ENCODE measurements at regions not wholly inside any gene's neighbourhood (a gene's known extent, or its start where the extent isn't known, plus 50 kb on each side); places are given as distances from the start of the nearest gene placed in this dataset.
A peak's percentile ranks its signal among the peaks of the same experiment; 100 is the strongest.

DNA sequence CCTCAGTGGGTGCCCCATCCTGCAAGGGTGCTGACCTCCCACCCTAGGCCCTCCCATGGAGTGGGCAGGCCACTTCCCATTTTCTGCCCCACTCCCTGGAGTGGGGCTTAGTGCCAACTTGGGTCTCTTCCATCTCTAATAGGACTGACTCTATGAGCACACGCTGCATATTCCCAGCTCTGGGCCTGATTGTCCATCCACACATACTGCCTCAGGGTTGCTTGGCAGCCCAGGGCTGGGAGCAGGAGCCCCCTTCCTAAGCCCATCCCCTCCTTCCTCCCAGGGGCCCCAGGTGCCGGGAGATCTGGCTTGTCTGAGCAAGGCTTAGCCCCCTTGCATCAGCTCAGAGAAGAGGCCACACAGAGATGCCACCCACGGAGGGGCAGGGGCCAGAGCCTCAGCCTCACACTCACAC lies 55.1 kb downstream of the PJA1 start:
- DNase-seq (ENCODE audit: low spot score): no peak

DNA sequence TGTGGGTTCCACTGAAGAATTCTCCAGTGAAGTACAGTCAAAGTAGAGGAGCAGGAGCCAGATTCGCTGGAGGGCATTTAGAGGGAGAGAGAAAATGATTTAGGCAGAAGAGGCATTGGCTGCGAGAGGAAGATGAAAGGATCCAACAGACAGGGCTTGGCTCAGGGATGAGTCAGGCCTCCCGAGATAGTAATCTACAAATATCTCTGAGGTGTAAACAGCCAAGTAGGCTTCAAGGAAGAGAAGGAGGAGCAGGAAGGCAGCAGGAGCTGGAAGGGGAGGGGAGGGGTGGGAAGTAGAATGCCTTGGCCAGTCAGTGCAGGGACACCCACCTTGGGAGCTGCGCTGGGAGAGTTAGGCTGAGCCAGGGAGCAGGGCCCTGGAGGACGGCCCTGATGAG lies 55.5 kb downstream of the PJA1 start:
- no peak for DNase-seq (ENCODE audit: low spot score)

DNA sequence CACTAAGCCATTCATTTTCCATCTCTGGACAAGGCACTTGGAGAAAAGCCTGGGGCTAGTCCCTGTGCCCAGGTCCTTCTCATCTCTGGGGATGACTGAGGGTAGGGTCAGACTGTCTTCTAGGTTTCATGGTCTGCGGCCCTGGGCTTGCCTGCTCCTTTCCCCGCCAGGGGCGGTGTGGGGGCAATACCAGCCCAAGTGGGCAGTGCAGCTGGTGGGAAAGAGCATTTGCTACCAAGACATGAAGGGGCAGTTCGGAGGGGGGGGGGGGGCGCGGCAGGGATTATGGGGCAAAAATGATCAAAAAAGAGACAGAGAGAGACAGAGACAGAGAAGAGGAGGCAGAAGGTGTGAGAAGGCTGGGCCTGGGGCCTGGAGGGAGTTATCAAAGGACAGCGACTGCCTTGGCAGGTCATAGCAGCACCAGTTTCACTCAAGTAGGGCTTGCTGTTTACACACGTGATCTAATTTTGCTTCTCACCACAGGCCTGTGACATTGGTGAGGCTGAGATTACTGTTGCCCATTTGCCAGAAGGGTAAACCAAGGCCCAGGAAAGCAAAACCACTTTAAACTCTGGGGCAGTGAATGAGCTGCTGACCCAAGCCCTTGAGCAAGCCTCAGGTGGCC lies 56.1 kb downstream of the PJA1 start:
- DNase-seq (ENCODE audit: low spot score): no peak

DNA sequence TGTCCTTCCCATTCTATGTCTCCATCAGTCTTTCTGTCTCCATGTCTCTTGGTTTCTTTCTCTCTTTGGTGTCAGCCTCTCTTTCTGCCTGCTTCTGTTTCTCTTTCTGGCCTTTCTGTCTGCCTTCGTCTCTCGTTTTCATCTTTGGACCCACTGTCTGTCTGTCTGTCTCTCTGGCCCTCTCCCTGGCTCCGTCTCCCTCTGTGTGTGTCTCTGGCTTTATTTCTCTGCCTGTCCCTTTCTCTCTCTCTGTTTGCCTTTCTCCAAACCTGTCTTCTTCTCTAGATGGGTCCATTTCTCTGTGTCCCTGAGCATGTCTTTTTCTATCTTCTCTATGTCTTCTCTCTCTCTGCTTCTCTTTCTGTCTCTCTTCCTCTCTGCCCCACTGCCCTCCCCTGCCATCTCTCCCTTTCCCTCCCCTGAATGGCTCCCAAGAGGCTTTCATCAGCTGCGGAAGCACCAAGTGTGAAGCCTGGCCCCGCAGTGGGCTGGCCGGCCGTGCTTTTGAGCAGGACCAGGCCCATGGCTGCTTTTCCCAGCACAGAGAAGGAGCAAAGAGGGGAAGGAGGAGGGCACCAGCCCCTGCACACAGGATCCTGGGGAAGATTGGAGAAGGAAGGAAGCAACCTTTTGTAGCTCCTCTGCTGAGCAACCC lies 57.4 kb downstream of the PJA1 start:
- DNase-seq (ENCODE audit: low spot score): no peak

DNA sequence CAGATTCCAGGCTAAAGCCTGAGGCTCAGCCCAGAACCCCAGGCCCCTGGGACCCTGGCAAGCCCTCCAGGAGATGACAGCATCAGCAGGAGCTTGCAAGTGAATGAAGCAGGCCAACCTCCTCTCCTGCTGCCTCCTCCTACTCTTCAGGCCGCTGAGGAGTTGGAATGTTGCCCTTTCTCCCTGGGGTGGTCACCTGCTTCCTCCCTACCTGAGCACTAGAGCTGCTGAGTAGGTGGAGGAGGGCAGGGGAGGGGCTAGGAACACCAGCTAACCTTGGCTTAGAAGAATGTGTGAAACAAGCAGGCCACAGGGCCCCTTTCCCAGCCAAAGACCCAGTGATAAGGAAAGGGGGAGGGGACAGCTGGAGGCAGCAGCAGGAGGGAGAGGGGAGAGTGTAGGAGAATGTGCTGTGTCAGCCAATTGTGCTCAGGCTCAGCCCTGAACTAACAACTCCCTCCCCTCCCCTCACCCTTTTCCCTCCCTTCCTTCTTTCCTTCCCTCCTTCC lies 58.0 kb downstream of the PJA1 start:
- no peak for DNase-seq (ENCODE audit: low spot score)

DNA sequence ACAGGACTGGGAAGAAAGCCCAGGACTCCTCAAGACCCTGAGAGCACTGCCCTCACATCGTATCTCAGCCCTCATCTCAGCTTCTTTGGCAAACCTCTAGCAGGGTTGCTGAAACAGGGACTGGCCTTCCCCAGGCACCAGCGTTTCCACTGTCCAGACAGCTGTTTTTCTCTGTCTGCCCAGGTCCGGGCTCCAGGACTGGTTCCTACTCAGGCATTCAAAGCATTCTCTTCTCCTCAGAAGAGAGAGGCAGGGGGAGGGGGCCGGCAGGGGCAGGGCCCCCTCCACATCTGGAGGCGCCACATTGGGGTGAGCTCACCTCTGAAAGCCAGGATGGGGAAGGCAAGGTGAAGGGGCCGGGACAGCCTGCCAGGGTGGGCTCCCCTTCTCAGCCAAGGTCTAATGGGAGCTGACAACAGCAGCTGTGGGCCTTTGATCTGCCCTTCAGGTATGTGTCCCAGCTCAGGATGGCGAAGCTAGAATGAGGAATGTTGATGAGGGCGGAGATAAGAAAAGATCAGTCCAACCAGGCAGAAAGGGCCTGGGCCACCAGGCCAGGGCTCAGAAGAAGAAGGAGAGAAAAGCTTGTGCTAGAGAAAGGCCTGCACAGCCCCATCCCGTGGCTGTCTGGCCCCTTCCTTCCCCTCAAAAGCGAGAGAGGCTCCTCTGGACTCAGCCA lies 60.4 kb downstream of the PJA1 start:
- DNase-seq (ENCODE audit: low spot score): no peak

DNA sequence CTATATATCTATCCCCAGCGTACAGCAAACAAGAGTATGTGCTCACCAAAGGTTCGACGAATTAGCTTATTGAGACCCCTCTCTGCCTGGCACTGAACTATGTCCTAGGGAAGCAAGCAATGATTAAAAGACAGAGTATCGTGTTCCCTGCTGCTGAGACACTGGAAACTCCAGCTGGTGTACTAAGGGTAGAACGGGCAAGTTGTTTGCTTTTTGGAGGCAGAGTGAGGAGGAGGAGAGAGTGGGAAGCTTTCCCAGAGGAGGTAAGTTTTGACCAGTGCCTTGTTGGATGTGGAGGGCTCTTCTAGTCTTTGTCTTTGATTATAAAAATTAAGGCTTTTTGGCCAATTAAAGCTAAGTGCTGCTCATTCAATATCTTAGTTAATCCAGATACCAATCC lies 61.7 kb downstream of the PJA1 start:
- no peak for DNase-seq (ENCODE audit: low spot score)

DNA sequence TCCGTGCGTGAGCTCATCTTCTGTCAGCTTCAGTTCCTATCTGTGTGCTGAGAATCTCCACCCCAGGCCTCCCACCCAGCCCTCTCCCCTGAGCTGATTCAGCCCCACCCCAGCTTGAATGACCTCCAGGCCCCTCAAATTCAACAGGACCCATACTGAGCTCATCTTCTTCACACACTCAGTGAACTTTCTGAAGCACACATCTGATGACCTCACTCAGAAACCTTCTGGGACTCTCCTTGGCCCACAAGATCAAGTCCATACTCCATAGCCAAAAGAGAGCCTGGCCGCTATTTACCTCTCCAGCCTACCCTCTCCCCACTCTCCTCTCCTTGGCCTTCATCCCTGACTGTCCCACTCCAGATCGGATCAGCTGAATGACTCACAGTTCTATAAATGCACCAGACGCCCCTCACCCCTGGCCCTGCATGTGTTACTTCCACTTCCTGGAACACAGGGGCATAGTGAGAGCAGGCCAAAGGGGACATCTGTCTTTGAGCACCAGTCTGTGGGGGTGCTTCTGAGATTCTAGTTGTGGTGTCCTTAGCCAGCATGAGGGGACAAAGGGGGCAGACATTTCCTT lies 62.5 kb downstream of the PJA1 start:
- no peak for DNase-seq (ENCODE audit: low spot score)

DNA sequence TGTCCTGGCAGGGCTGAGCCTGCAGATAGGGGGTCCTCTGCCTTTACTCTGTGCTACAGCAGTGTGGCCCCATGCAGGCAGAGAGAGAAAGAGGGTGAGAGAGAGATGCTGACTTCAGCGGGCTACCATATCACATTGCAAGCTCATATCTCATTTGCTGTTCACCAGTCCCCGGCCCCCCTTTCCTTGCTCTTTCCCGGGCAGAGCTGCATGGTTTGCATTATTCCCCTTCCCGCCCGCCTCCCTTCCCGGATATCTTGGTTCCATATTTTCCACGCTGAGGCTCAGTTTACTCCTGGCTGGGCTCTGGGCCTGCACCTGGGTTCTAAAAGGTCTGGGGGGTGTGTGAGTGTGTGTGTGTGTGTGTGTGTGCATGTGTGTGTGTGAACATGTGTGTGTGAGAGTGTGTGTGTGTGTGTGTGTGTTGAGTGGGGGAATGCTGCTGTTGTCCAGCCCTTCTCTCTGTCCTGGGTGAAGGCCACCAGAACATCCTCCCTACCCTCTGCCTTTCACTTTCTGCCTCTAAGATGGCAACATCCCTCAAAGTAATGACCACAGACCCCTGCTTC lies 63.5 kb downstream of the PJA1 start:
- DNase-seq (ENCODE audit: low spot score): no peak

DNA sequence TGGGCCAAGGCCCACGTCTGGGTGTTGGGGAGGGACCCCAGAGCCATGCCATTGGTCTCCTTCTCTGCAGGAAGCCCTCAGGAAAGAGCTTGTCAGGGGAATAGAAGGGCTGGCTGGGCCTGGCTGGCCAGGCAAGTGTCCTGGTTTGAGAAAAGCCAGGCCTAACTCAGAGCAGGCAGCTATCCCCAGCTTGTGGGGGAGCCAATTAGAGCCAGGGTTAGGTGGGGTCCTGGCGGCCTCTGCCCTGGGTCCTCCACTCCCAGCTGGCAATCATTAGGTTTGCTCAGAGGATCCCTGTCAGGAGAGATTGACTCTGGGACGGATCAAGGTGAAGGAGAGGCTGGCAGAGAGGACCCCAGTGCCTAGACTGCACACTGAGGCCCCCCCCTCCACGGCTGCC lies 64.8 kb downstream of the PJA1 start:
- no peak for DNase-seq (ENCODE audit: low spot score)

DNA sequence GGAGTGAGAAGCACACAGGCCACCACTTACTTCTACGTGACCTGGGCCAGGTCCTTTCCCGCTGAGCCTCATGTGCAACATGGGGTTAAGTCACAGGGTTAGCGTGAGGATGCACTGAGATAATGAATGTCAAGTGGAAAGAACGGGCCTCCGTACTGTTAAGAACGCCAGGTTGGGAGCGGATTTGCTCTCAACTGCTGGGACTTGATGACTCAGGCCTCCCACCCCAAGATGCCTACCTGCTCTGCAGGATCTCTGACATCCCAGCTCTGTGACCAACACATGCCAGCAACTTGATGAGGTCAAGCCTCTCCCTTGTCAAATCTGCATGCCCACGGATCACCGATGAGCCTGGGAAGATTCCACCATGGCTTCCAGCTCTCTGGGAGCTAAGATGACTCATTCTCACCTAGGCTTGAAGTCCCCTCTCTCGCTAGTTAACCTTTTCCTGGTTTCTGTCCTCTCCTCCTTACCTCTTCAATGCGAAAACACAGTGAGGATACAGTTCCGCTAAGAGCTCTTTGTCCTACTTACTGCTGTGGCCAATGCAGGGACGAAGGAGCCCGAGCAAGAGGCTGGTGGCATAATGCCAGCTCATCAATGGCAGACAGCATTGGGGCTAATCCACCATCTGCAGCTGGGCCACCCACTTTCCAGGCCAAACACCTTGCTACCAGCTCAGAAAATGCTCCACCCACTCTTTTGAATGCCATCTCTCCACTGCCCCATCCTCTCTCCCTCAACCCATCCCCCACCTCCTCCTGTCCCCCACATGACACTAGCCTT lies 67.6 kb downstream of the PJA1 start:
- DNase-seq (ENCODE audit: low spot score): no peak

DNA sequence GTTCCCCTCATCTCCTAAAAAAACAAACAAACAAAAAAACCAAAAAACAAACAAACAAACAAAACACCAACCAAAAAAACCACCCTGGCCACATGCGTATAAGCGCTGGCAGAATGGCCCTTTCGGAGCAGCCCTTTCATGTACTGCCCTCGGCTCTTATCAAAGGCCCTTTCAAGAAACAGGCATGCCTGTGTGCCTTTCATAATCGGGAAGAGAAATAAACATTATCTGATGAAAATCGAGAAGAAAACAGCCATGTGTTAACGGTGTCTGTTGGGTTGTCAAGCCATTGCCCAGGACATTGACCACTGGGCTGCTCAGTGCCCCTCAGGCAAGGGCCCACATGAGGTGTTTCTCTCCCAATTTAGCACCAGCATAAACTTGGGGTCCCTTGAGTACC lies 68.3 kb downstream of the PJA1 start:
- no peak for DNase-seq (ENCODE audit: low spot score)

DNA sequence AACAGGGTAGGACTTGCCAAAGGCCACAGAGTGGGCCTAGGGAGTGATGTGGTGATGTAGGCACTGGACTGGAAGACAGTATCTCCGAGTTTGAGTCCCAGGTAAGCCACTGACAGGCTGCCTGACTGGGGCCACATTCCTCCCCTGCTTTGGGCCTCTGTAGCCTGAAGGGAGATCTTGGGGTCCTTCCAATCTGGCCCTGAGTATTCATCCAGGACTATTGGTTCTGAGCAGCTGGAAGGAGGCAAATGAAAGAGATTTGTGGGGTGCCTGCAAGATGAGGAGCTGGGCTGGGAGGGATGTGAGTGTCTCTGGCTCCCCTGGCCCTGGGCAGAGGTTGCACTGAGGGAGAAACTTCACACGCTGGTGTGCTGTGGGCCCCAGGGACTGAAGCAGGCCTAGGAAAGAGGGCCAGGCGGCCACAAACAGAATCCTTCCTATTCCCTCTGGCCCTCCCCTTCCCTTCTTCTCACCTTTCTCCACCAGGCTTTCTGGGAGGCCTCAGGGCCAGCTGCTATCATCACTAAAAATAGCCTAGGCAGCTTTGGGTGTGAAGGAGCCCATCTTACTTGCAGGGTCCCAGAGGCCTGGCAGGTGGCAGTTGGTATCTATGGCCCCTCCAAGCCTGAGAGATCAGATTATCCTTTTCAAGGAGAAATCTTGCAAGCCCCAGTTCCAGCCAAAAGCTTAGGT lies 70.1 kb downstream of the PJA1 start:
- no peak for DNase-seq (ENCODE audit: low spot score)

DNA sequence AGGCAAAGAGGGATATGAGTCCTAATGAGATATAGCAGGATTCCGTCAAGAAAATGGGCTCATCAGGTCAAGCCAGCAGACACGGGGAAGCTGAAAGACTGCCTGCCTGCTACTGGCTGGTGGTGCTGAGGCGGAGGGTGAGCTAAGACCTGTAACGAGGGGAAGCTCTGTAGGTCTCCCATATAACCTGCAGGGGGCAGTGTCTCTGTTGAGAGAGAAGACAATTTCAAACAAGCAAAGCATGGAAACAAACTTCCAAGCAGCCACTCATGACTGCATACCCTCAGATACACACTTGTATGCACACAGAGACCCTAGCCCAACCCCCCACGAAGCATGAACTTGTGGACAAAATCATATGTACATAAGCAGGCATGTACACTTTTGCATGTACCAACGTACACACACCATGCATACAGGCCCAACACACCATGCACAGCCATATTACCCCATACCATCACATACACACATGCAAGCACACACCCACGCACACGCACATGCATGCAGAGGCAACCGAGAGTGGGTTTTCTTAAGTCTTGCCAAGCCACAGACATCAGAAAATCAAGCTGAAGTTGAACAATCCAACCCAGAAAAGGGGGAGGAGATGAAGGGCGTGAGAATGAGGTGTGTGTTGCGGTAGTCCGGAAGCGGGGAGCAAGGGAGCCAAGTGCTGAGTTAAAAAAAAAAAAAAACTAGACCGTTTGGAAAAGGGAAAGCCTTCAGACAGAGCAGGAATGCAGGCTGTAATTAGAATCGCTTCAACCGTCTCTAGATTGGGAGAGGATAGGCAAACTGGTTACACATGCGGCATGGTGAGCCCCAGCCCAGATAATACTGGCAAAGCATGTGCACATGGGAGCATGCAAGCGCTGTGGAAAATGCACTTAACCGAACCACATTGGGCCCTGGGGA lies 71.0 kb downstream of the PJA1 start:
- DNase-seq (ENCODE audit: low spot score): peak; percentile 36

DNA sequence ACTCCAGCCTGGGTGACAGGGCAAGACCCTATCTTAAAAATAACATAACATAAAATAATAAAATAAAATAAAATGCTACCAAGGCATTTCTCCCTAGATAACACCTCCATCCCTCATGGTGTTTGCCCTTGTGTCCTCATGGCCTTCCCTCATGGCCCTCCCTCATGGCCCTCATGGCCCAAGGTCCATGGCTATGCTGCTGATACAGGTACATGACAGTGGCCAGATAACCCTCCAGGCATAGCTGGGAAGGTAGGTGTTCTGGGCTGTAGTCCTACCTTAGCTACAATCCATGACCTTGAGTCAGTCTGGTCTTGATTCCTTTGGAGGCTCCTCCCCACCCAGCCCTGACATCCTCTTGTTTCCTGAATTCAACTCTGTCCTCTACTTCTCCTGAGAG lies 75.2 kb downstream of the PJA1 start:
- DNase-seq (ENCODE audit: low spot score): no peak

DNA sequence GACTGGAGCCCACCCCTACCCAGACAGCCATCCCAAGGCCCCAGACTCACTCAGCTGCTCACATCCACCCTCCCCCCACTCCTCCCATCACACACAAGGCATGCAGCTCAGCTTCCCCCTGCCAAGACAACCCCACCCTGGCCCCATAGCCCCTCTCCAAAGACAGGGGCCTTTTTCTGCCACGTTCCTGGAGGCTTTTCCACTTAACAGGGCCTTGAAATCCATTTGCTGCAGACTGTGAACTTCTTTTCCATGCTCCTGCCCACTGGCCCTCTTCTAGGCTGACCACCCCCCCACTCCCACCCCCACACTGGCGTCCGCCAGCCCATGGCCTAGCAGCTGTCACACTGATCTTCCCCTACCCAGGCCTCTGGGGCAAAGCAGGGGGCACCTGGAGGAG lies 76.0 kb downstream of the PJA1 start:
- DNase-seq (ENCODE audit: low spot score): no peak

DNA sequence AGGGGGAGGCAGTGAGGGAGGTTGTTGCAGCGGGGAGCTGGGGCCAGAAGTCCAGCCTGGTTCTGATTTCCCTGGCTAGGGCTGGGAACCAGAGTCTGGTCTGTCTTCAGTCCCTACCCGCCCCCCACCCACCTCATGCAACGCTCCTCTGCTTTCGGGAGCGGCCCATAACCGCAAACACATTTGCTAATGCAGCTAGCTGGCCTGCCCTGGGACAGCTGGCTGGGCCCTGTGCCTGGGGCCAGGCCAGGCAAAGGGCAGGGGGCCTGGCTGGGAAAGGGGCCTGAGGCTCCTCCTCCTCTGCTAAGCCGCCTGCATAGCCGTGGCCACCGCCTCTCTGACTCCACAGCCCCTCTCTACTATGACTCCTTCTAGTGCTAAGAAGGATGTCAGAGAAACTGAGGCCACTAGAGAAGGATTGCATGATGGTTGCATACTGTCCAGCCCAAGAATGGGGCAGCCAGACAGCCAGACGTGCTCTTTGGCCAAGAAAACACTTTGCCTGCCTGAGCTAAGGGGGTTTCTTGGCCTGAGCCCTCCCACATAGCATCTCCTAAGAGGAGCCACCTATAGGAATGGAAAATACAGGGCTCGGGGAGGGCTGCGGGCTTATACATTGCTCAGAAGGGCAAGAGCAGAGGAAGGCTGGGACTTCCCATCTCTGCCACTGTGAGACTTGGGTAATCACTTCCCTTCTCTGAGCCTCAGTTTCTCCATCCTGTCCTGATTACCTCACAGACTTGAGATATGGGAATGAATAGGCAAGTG lies 76.9 kb downstream of the PJA1 start:
- DNase-seq (ENCODE audit: low spot score): no peak

DNA sequence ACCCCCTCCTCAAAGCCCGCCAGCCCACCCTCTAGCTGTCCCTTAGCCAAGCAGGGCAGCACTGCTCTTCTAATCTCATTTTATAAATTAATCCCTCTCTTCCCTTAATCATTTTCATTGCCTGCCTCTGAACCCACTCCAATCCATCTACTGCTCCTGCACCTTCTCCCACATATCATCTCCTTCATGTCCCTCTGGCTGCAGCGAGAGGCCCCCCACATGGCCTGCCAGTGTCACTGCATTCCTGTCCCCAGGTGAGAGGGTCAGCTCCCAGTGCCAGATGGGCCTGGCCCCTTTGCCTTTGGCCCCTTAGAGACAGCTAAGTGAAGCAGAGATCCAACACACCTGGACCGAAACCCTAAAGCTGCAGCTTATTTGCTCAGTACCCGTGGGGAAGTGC lies 79.4 kb downstream of the PJA1 start:
- DNase-seq (ENCODE audit: low spot score): no peak

DNA sequence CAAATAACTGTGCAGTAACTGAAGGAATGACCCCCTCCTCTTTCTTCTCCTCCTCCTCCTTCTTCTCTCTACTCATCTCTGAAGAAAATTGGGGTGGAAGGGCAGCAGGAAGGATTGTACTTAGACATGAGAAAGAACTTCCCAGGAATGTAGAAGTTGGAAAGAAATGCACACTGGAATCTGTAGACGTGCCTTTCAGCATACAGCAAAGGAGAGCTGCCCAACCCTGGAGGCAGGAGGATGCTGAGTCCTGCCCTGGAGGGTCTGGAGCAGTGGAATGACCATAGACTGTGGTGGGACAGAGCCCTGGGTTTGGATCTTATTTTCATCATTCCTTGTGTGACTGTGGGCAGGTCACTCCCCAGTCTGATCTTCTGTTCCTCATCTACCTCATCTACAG lies 80.1 kb downstream of the PJA1 start:
- no peak for DNase-seq (ENCODE audit: low spot score)

Measured in germinal center (tissue), 1 donor.